ENCODE measurements at regions not wholly inside any gene's neighbourhood (a gene's known extent, or its start where the extent isn't known, plus 50 kb on each side); places are given as distances from the start of the nearest gene placed in this dataset.

GRCh38 chr10:130659528-130659927 lies 523.3 kb downstream of the GLRX3 start:
- in situ Hi-C loops (cut with MboI; ENCODE audit: low pct_unique_long_range_greater_than_20kb, low sequenced_read_pairs, unreplicated experiment) = no loop called here
- TF ChIP-seq CTCF (IDR thresholded peaks at IDR 0.05; ENCODE audit: extremely low read depth, insufficient read depth, missing control alignments) = no peak
- no peak for DNase-seq (ENCODE audit: low spot score)

DNA sequence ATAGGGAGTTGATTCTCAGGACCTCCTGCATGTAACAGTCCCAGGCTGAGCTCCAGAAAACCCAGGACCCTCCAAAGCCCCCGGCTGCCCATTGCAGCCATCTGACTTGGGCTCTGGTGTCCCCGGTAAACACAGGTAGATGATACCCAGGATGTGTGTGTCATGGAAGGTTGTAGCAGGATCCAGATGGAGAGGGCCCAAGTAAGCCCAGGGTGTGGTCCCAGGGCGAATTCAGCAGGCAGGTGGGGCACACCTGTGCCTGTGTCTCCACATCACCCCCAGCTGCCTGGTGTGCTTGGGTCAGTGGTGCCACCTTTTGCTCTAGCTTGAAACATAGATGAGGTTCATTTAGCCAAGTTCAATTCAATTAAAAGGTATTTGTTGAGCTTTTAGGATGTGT lies 524.1 kb downstream of the GLRX3 start:
- TF ChIP-seq CTCF (IDR thresholded peaks at IDR 0.05; ENCODE audit: extremely low read depth, insufficient read depth, missing control alignments) = no peak
- in situ Hi-C loops (cut with MboI; ENCODE audit: low pct_unique_long_range_greater_than_20kb, low sequenced_read_pairs, unreplicated experiment) = no loop called here
- no peak for DNase-seq (ENCODE audit: low spot score)

GRCh38 chr10:130661419-130661818 lies 525.2 kb downstream of the GLRX3 start:
- in situ Hi-C loops (cut with MboI; ENCODE audit: low pct_unique_long_range_greater_than_20kb, low sequenced_read_pairs, unreplicated experiment) = no loop called here
- no peak for TF ChIP-seq CTCF (IDR thresholded peaks at IDR 0.05; ENCODE audit: extremely low read depth, insufficient read depth, missing control alignments)
- DNase-seq (ENCODE audit: low spot score) = no peak

DNA sequence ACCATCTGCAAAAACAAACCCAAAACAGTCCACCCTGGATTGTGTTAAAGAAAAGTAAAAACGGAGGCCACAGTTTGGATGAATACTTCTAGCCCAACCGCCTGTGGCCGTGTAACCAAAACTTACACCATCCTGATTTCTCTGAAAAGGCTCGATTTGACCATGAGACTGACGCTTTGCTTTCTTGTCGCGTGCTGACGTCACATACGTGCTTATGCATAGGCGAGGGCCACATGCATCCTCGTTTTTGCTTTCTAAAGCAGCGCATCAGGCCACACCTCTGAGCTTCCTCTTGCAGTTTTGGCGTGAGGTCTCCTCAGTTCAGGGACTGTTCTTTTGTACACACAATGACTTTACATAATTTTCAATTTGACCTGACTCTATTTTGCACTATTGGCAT lies 526.6 kb downstream of the GLRX3 start:
- TF ChIP-seq CTCF (IDR thresholded peaks at IDR 0.05; ENCODE audit: extremely low read depth, insufficient read depth, missing control alignments) = no peak
- in situ Hi-C loops (cut with MboI; ENCODE audit: low pct_unique_long_range_greater_than_20kb, low sequenced_read_pairs, unreplicated experiment) = no loop called here
- no peak for DNase-seq (ENCODE audit: low spot score)

GRCh38 chr10:130664526-130664925 lies 528.3 kb downstream of the GLRX3 start:
- in situ Hi-C loops (cut with MboI; ENCODE audit: low pct_unique_long_range_greater_than_20kb, low sequenced_read_pairs, unreplicated experiment) = no loop called here
- no peak for DNase-seq (ENCODE audit: low spot score)
- TF ChIP-seq CTCF (IDR thresholded peaks at IDR 0.05; ENCODE audit: extremely low read depth, insufficient read depth, missing control alignments) = no peak

GRCh38 chr10:130666215-130666614 lies 530.0 kb downstream of the GLRX3 start:
- no peak for DNase-seq (ENCODE audit: low spot score)
- TF ChIP-seq CTCF (IDR thresholded peaks at IDR 0.05; ENCODE audit: extremely low read depth, insufficient read depth, missing control alignments) = no peak
- in situ Hi-C loops (cut with MboI; ENCODE audit: low pct_unique_long_range_greater_than_20kb, low sequenced_read_pairs, unreplicated experiment) = no loop called here

GRCh38 chr10:130686689-130687300 lies 550.6 kb downstream of the GLRX3 start:
- TF ChIP-seq CTCF (IDR thresholded peaks at IDR 0.05; ENCODE audit: extremely low read depth, insufficient read depth, missing control alignments) = no peak
- in situ Hi-C loops (cut with MboI; ENCODE audit: low pct_unique_long_range_greater_than_20kb, low sequenced_read_pairs, unreplicated experiment) = no loop called here
- DNase-seq (ENCODE audit: low spot score) = no peak
